H9 (cell line): ENCODE measurements at regions not wholly inside any gene's neighbourhood (a gene's known extent, or its start where the extent isn't known, plus 50 kb on each side); places are given as distances from the start of the nearest gene placed in this dataset.

Experiments used
- DNase-seq: peaks from one replicate; pipeline ENCODE4 v3.0.0-alpha.2; 2017
- H2AFZ ChIP-seq: one replicate; pipeline ENCODE4 v1.6.1; 2013; ENCODE audit warnings: mild to moderate bottlenecking, low read length, control low read depth, moderate library complexity
- H2AK5ac ChIP-seq: 2 replicates; pipeline ENCODE4 v1.6.1; 2013; ENCODE audit warnings: low read length, control low read depth, mixed read lengths; ENCODE audit not compliant: insufficient read length
- H2BK120ac ChIP-seq: one replicate; pipeline ENCODE4 v1.6.1; 2013; ENCODE audit warnings: low read depth, mild to moderate bottlenecking, low read length, control low read depth, inconsistent platforms; ENCODE audit not compliant: poor library complexity, severe bottlenecking
- H2BK12ac ChIP-seq: 2 replicates; pipeline ENCODE4 v1.6.1; 2013; ENCODE audit warnings: low read length, control low read depth, mixed read lengths, low read depth; ENCODE audit not compliant: insufficient read length
- H2BK15ac ChIP-seq: 2 replicates; pipeline ENCODE4 v1.6.1; 2013; ENCODE audit warnings: low read depth, low read length, control low read depth
- H2BK20ac ChIP-seq: one replicate; pipeline ENCODE4 v1.6.1; 2013; ENCODE audit warnings: low read depth, mild to moderate bottlenecking, low read length, control low read depth, inconsistent platforms; ENCODE audit not compliant: poor library complexity, severe bottlenecking
- H2BK5ac ChIP-seq: 2 replicates; pipeline ENCODE4 v1.6.1; 2013; ENCODE audit warnings: low read length, control low read depth, mixed read lengths; ENCODE audit not compliant: insufficient read length
- H3K14ac ChIP-seq: 2 replicates; pipeline ENCODE4 v1.6.1; 2013; ENCODE audit warnings: low read length, control low read depth; ENCODE audit not compliant: insufficient read depth
- H3K18ac ChIP-seq: 2 replicates; pipeline ENCODE4 v1.6.1; 2013; ENCODE audit warnings: low read depth, mild to moderate bottlenecking, mixed read lengths, low read length, control low read depth; ENCODE audit not compliant: insufficient read length
- H3K23ac ChIP-seq: 2 replicates; pipeline ENCODE4 v1.6.1; 2013; ENCODE audit warnings: low read length, control low read depth, mixed read lengths, low read depth; ENCODE audit not compliant: insufficient read length
- H3K23me2 ChIP-seq: 2 replicates; pipeline ENCODE4 v1.6.1; 2013; ENCODE audit warnings: low read depth, mild to moderate bottlenecking, mixed read lengths, low read length, control low read depth; ENCODE audit not compliant: insufficient read length, poor library complexity, severe bottlenecking
- H3K27ac ChIP-seq: 2 replicates; pipeline ENCODE4 v1.5.1; 2013; ENCODE audit warnings: low read length, control low read depth, mixed read lengths, low read depth; ENCODE audit not compliant: insufficient read length
- H3K27me3 ChIP-seq: 2 replicates; pipeline ENCODE4 v1.6.1; 2013; ENCODE audit warnings: low read length, control low read depth, inconsistent platforms; ENCODE audit not compliant: insufficient read depth
- H3K4ac ChIP-seq: 2 replicates; pipeline ENCODE4 v1.6.1; 2013; ENCODE audit warnings: low read depth, mild to moderate bottlenecking, control low read depth, inconsistent platforms, low read length, moderate library complexity
- H3K4me1 ChIP-seq: 2 replicates; pipeline ENCODE4 v1.6.1; 2013; ENCODE audit warnings: low read length, control low read depth, inconsistent platforms; ENCODE audit not compliant: insufficient read depth
- H3K4me2 ChIP-seq: 2 replicates; pipeline ENCODE4 v1.6.1; 2013; ENCODE audit warnings: low read length, control low read depth, mixed read lengths; ENCODE audit not compliant: insufficient read length, insufficient read depth
- H3K56ac ChIP-seq: 2 replicates; pipeline ENCODE4 v1.6.1; 2013; ENCODE audit warnings: low read depth, mild to moderate bottlenecking, mixed read lengths, low read length, control low read depth; ENCODE audit not compliant: insufficient read length
- H3K79me1 ChIP-seq: 2 replicates; pipeline ENCODE4 v1.6.1; 2013; ENCODE audit warnings: low read depth, mild to moderate bottlenecking, moderate library complexity, low read length, control low read depth, inconsistent platforms; ENCODE audit not compliant: insufficient read depth, poor library complexity, severe bottlenecking
- H3K79me2 ChIP-seq: 2 replicates; pipeline ENCODE4 v1.6.1; 2013; ENCODE audit warnings: low read length, control low read depth, inconsistent platforms; ENCODE audit not compliant: insufficient read depth
- H3K9ac ChIP-seq: 2 replicates; pipeline ENCODE4 v1.6.1; 2013; ENCODE audit warnings: low read length, control low read depth, mixed read lengths; ENCODE audit not compliant: insufficient read length; ENCODE audit errors: extremely low read depth
- H3K9me3 ChIP-seq: one replicate; pipeline ENCODE4 v1.6.1; 2013; ENCODE audit warnings: low read depth, low read length, inconsistent platforms; ENCODE audit not compliant: control insufficient read depth
- H3T11ph ChIP-seq: one replicate; pipeline ENCODE4 v1.6.1; 2013; ENCODE audit warnings: mild to moderate bottlenecking, low read length, control low read depth, inconsistent platforms
- H4K20me1 ChIP-seq: one replicate; pipeline ENCODE4 v1.6.1; 2013; ENCODE audit not compliant: control insufficient read depth, insufficient read length, insufficient read depth
- H4K5ac ChIP-seq: 2 replicates; pipeline ENCODE4 v1.6.1; 2013; ENCODE audit warnings: low read depth, mild to moderate bottlenecking, mixed read lengths, low read length, control low read depth; ENCODE audit not compliant: insufficient read length
- H4K8ac ChIP-seq: replicated peaks from 2 replicates; pipeline ENCODE4 v1.6.1; 2013; ENCODE audit warnings: low read length, control low read depth, mixed read lengths, low read depth; ENCODE audit not compliant: insufficient read length
- H4K91ac ChIP-seq: 2 replicates; pipeline ENCODE4 v1.6.1; 2013; ENCODE audit warnings: low read depth, mild to moderate bottlenecking, moderate library complexity, mixed read lengths, low read length, control low read depth; ENCODE audit not compliant: insufficient read length
- H3K27ac Mint-ChIP-seq, 3 experiments: 2 replicates in 2 of 3; 3 replicates in 1 of 3; pipeline ENCODE4 v1.8.0; 2020 to 2021; ENCODE audit warnings: mixed read lengths in 3 of 3, mild to moderate bottlenecking in 1 of 3, moderate library complexity in 1 of 3
- H3K27me3 Mint-ChIP-seq: 2 replicates; pipeline ENCODE4 v1.8.0; 2021; ENCODE audit warnings: low read depth, mild to moderate bottlenecking, moderate library complexity, mixed read lengths
- H3K36me3 Mint-ChIP-seq, 3 experiments: 2 replicates in 2 of 3; 3 replicates in 1 of 3; pipeline ENCODE4 v1.8.0; 2020 to 2021; ENCODE audit warnings: low read depth in 3 of 3, mixed read lengths in 3 of 3; ENCODE audit not compliant: insufficient read depth in 1 of 3
- H3K4me1 Mint-ChIP-seq, 2 experiments: 2 replicates each; pipeline ENCODE4 v1.8.0; 2020; ENCODE audit warnings: mixed read lengths in 2 of 2
- H3K4me3 Mint-ChIP-seq, 2 experiments: 2 replicates in 1 of 2; 3 replicates in 1 of 2; pipeline ENCODE4 v1.8.0; 2020 to 2021; ENCODE audit warnings: mild to moderate bottlenecking in 2 of 2, mixed read lengths in 2 of 2, moderate library complexity in 1 of 2
- H3K9me3 Mint-ChIP-seq, 2 experiments: 2 replicates in 1 of 2; 3 replicates in 1 of 2; pipeline ENCODE4 v1.8.0; 2020; ENCODE audit warnings: mild to moderate bottlenecking in 2 of 2, mixed read lengths in 2 of 2, moderate library complexity in 1 of 2
- CTCF ChIP-seq: fragments of 200-600 bp; sonication (generic); conservative IDR thresholded peaks from 3 replicates; pipeline ENCODE4 v1.8.0; 2021; ENCODE audit warnings: antibody characterized with exemption, mild to moderate bottlenecking
- WGBS: extraction: QIAGEN DNeasy Blood & Tissue Kit; methylation state at CpG from one replicate; pipeline ENCODE4 v1.1.7; 2013; ENCODE audit warnings: missing lambda C conversion rate, low lambda C conversion rate, mixed read lengths; ENCODE audit not compliant: insufficient read length; ENCODE audit errors: extremely low coverage; 5-methylcytosine and 5-hydroxymethylcytosine counted together

- Histone ChIP-seq H4K5ac (no peak overlapping the region), H3K79me2 (no peaks in the 10 kb centered on the region), H3K27ac (no peak overlapping the region), H2BK20ac (no peak overlapping the region), H4K91ac (no peak overlapping the region), H2BK120ac (no peak overlapping the region), H3K14ac (no peak overlapping the region), H3T11ph (no peak overlapping the region), H2BK15ac (no peak overlapping the region), H2AFZ (no peak overlapping the region), H3K4me1 (no peaks in the 10 kb centered on the region), H3K23me2 (no peaks in the 10 kb centered on the region), H3K79me1 (no peaks in the 10 kb centered on the region), H3K27me3 (no peaks in the 10 kb centered on the region), H3K56ac (no peak overlapping the region), H3K4ac (no peak overlapping the region), H3K9ac (no peak overlapping the region), H2BK12ac (no peak overlapping the region), H3K23ac (no peak overlapping the region), H2AK5ac (no peak overlapping the region), H3K4me2 (no peak overlapping the region), H4K8ac (no peak overlapping the region), H2BK5ac (no peak overlapping the region), H4K20me1 (no peaks in the 10 kb centered on the region), H3K18ac (no peak overlapping the region), H3K9me3 (no peaks in the 10 kb centered on the region)
- TF ChIP-seq CTCF, result no peak
- no peak overlapping the region for H3K4me3 Mint-ChIP-seq
- no CpG with 5 or more reads among the region's 7 CpGs for WGBS
- H3K27me3 Mint-ChIP-seq, result no peaks in the 10 kb centered on the region
- peaks cover 6 to 10% of the 10 kb centered on the region in 2 experiments; a peak in 3 of 4 replicates for H3K4me1 Mint-ChIP-seq
- no peaks in the 10 kb centered on the region for H3K9me3 Mint-ChIP-seq
- no peaks in the 10 kb centered on the region for H3K36me3 Mint-ChIP-seq
- H3K27ac Mint-ChIP-seq, result no peak overlapping the region
- DNase-seq, result no peak
These were observed 140.0 kb downstream of the GRIN2B start for GRCh38 chr12:13841358-13841757.
